Smooth muscle cell (in vitro differentiated cells): ENCODE measurements at regions not wholly inside any gene's neighbourhood (a gene's known extent, or its start where the extent isn't known, plus 50 kb on each side); places are given as distances from the start of the nearest gene placed in this dataset.

ENCODE experiments used
- DNase-seq: peaks from one replicate; lab custom pipeline; 2025; ENCODE audit not compliant: unreplicated experiment; lab: John Stamatoyannopoulos, UW
- H2AFZ ChIP-seq: fragments of 200-600 bp; sonication (generic); 2 replicates; pipeline ENCODE4 v1.6.0; 2016; ENCODE audit warnings: antibody characterized with exemption, low read depth, mild to moderate bottlenecking
- H3F3A ChIP-seq: fragments of 200-600 bp; sonication (generic); 2 replicates; pipeline ENCODE4 v1.6.0; 2017; ENCODE audit warnings: antibody characterized with exemption, low read depth
- H3K27ac ChIP-seq: fragments of 200-600 bp; sonication (generic); 2 replicates; pipeline ENCODE4 v1.5.1; 2016; ENCODE audit warnings: low read depth, mild to moderate bottlenecking
- H3K27me3 ChIP-seq: fragments of 200-600 bp; sonication (generic); 2 replicates; pipeline ENCODE4 v1.6.1; 2016; ENCODE audit warnings: low read depth, mild to moderate bottlenecking
- H3K36me3 ChIP-seq: fragments of 200-600 bp; sonication (generic); 2 replicates; pipeline ENCODE4 v1.5.1; 2016; ENCODE audit warnings: low read depth
- H3K4me1 ChIP-seq: fragments of 200-600 bp; sonication (generic); 2 replicates; pipeline ENCODE4 v1.5.1; 2016; ENCODE audit warnings: low read depth
- H3K4me2 ChIP-seq: fragments of 200-600 bp; sonication (generic); 2 replicates; pipeline ENCODE4 v1.6.0; 2016; ENCODE audit warnings: mild to moderate bottlenecking
- H3K4me3 ChIP-seq: fragments of 200-600 bp; sonication (generic); 2 replicates; pipeline ENCODE4 v1.5.1; 2016; ENCODE audit warnings: mild to moderate bottlenecking
- H3K79me2 ChIP-seq: fragments of 200-600 bp; sonication (generic); 2 replicates; pipeline ENCODE4 v1.6.0; 2016; ENCODE audit warnings: low read depth, mild to moderate bottlenecking
- H3K9ac ChIP-seq: fragments of 200-600 bp; sonication (generic); 2 replicates; pipeline ENCODE4 v1.6.0; 2016; ENCODE audit warnings: low read depth
- H3K9me3 ChIP-seq: fragments of 200-600 bp; sonication (generic); replicated peaks from 2 replicates; pipeline ENCODE4 v1.5.1; 2016; ENCODE audit warnings: low read depth
- H4K20me1 ChIP-seq: fragments of 200-600 bp; sonication (generic); 2 replicates; pipeline ENCODE4 v1.6.0; 2016; ENCODE audit warnings: low read depth
- WGBS: methylation state at CpG from one replicate; pipeline ENCODE4 v1.1.7; 2016; ENCODE audit warnings: low lambda C conversion rate; 5-methylcytosine and 5-hydroxymethylcytosine counted together
- TF ChIP-seq, protein P1 (sequence below): fragments of 200-600 bp; sonication (generic); IDR thresholded peaks from 2 replicates; pipeline ENCODE4 v1.5.1; 2017; ENCODE audit warnings: borderline replicate concordance, mild to moderate bottlenecking, antibody characterized with exemption; ENCODE audit not compliant: insufficient read depth, poor library complexity, severe bottlenecking

DNA sequence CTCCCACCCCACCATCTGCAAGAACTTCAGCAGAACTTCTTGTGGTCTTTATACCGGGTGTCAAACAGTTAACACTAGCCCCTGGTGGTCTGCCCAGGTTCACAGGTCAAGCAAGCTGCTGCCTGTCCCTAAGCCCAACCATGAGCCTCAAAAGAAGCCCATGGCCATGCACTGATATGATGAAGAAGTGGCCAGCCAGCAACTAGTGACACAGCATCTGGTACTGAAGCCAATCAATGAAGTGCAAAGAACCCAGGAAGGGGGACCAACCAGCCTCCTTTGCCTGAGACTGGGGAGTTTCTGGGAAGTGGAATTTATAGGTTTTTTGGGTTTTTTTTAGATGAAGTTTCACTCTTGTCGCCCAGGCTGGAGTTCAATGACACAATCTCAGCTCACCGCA lies 127.8 kb downstream of the MAFB start:
- Histone ChIP-seq H3K36me3 (no peaks in the 10 kb centered on the region), H3K9me3 (no peaks in the 10 kb centered on the region), H3F3A (no peaks in the 10 kb centered on the region), H3K27me3 (no peaks in the 10 kb centered on the region), H3K4me3 (no peak overlapping the region), H3K79me2 (no peaks in the 10 kb centered on the region), H3K4me2 (no peak overlapping the region), H3K27ac (no peak overlapping the region), H4K20me1 (no peaks in the 10 kb centered on the region), H3K4me1 (no peaks in the 10 kb centered on the region), H2AFZ (no peak overlapping the region), H3K9ac (no peak overlapping the region)
- DNase-seq, result no peak
- WGBS, result 88% methylated on average over 3 of the region's 3 CpGs
- TF ChIP-seq, protein P1, sequence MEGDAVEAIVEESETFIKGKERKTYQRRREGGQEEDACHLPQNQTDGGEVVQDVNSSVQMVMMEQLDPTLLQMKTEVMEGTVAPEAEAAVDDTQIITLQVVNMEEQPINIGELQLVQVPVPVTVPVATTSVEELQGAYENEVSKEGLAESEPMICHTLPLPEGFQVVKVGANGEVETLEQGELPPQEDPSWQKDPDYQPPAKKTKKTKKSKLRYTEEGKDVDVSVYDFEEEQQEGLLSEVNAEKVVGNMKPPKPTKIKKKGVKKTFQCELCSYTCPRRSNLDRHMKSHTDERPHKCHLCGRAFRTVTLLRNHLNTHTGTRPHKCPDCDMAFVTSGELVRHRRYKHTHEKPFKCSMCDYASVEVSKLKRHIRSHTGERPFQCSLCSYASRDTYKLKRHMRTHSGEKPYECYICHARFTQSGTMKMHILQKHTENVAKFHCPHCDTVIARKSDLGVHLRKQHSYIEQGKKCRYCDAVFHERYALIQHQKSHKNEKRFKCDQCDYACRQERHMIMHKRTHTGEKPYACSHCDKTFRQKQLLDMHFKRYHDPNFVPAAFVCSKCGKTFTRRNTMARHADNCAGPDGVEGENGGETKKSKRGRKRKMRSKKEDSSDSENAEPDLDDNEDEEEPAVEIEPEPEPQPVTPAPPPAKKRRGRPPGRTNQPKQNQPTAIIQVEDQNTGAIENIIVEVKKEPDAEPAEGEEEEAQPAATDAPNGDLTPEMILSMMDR, result no peak

DNA sequence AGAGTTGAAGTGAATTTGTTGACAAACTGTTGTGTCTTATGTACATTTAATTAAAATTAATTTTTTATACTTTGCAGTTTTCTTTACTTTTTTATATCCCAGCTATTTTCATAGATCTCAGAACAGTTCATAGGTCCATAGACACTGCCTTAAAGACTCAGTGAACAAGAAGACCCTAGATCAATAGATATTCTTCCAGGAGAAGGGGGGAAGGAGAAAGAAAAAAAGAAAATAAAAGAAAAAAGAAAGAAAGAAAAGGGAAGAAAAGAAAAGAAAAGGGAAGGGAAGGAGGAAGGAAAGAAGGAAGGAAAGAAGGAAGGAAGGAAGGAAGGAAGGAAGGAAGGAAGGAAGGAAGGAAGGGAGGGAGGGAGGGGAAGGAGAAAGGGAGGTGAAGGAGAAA lies 130.8 kb downstream of the MAFB start:
- no peaks in the 10 kb centered on the region for H3K79me2 ChIP-seq
- DNase-seq, result no peak
- no peak overlapping the region for H3K4me2 ChIP-seq
- H3K9me3 ChIP-seq, result no peaks in the 10 kb centered on the region
- H3F3A ChIP-seq, result no peaks in the 10 kb centered on the region
- H3K4me1 ChIP-seq, result no peaks in the 10 kb centered on the region
- H3K27me3 ChIP-seq, result no peaks in the 10 kb centered on the region
- H3K4me3 ChIP-seq, result no peak overlapping the region
- no peak overlapping the region for H3K27ac ChIP-seq
- no peaks in the 10 kb centered on the region for H4K20me1 ChIP-seq
- H2AFZ ChIP-seq, result no peak overlapping the region
- H3K9ac ChIP-seq, result no peak overlapping the region
- H3K36me3 ChIP-seq, result no peaks in the 10 kb centered on the region
- TF ChIP-seq, protein P1, result no peak

DNA sequence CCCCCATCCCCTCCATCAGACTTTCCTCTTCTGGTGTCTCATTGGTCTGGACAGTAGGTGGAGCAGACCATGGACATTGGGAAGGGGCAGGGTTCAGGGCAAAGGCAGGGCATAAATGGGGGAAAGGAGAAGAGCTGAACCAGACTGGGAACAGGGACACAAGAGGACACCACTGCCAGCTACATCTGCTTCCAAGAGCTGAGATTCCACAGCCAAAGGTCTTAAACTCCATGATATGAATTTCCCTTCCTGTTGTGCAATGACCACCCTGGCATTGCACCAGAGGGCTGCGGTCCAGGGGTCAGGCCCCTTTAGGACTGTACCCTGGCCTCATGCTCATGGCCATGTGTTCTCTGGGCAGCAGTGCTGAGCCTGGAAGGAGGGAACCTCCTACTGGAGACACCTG lies 137.9 kb downstream of the MAFB start:
- no peak overlapping the region for H3K27ac ChIP-seq
- 92% methylated on average over 1 of the region's 1 CpG for WGBS
- H3K36me3 ChIP-seq, result no peaks in the 10 kb centered on the region
- H4K20me1 ChIP-seq, result no peaks in the 10 kb centered on the region
- TF ChIP-seq, protein P1, result no peak
- H3F3A ChIP-seq, result no peaks in the 10 kb centered on the region
- H3K9me3 ChIP-seq, result no peaks in the 10 kb centered on the region
- no peak overlapping the region for H3K4me2 ChIP-seq
- DNase-seq, result no peak
- H2AFZ ChIP-seq, result no peak overlapping the region
- H3K4me3 ChIP-seq, result no peak overlapping the region
- H3K9ac ChIP-seq, result no peak overlapping the region
- H3K27me3 ChIP-seq, result no peaks in the 10 kb centered on the region
- no peaks in the 10 kb centered on the region for H3K79me2 ChIP-seq
- H3K4me1 ChIP-seq, result no peaks in the 10 kb centered on the region

DNA sequence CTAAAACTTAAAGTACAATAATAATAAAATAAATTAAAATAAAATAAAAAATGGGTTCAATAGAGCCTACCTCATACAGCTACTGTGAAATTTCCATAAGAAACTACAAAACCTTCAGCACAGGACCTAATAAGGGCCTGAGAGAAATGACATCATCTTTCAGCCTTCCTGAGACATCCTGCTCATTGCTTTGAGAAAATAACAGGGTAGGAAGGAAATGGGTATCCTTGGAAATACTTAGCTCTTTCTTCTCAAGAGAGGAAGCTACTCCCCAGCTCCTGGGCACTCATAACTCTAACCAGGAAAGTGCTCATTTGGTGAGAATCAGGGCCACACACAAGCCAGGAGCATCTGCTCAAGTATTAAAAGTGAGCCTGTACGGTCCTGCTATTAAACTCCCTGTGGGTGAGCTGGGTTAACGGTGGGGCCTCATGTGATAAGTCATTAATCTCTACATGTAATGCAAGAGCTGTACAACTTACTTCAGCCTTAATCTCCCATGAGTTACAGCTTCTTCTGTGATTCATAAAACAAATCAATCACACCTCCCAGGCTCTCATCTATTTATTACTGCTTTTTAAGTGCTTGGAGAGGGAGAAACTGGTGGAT lies 141.4 kb downstream of the MAFB start:
- 4% methylated on average over 2 of the region's 2 CpGs for WGBS

More for the DNA sequence above, 141.4 kb downstream of the MAFB start:
- Histone ChIP-seq H4K20me1 (no peaks in the 10 kb centered on the region), H3K4me2 (no peak overlapping the region), H3K27me3 (no peaks in the 10 kb centered on the region), H3K4me3 (no peak overlapping the region), H3F3A (no peaks in the 10 kb centered on the region), H3K79me2 (no peaks in the 10 kb centered on the region), H3K9ac (no peak overlapping the region), H3K27ac (no peak overlapping the region), H2AFZ (no peak overlapping the region), H3K9me3 (no peaks in the 10 kb centered on the region), H3K36me3 (no peaks in the 10 kb centered on the region), H3K4me1 (no peaks in the 10 kb centered on the region)
- TF ChIP-seq, protein P1, result no peak
- DNase-seq, result no peak
